ENCODE measurements at regions not wholly inside any gene's neighbourhood (a gene's known extent, or its start where the extent isn't known, plus 50 kb on each side); places are given as distances from the start of the nearest gene placed in this dataset.
"Not testable (repeated sequence)": the region's sequence is repeated elsewhere in the genome, so short reads cannot be mapped to it uniquely, and the experiment has no call there.

- DNase-seq, result no peak
Measured at GRCh38 chr2:150097901-150098531, 389.5 kb downstream of the RND3 start.

- DNase-seq, result no peak
Measured at GRCh38 chr2:150097402-150097801, 390.1 kb downstream of the RND3 start.

- no peak for DNase-seq
Measured at GRCh38 chr2:150095361-150096095, 391.9 kb downstream of the RND3 start.

- no peak for DNase-seq
Measured at GRCh38 chr2:150091846-150092245, 395.6 kb downstream of the RND3 start.

GRCh38 chr2:150090031-150090430 lies 397.4 kb downstream of the RND3 start:
- DNase-seq, result no peak

- no peak for DNase-seq
Measured at GRCh38 chr2:150088538-150088937, 398.9 kb downstream of the RND3 start.

- no peak for DNase-seq
Measured at GRCh38 chr2:150085478-150085877, 402.0 kb downstream of the RND3 start.

GRCh38 chr2:150081775-150082481 lies 405.5 kb downstream of the RND3 start:
- DNase-seq, result no peak

- DNase-seq, result no peak
Measured at GRCh38 chr2:150076281-150076680, 411.2 kb downstream of the RND3 start.

GRCh38 chr2:150075831-150076230 lies 411.6 kb downstream of the RND3 start:
- DNase-seq, result no peak

- no peak for DNase-seq
Measured at GRCh38 chr2:150066490-150066889, 421.0 kb downstream of the RND3 start.

- DNase-seq, result no peak
Measured at GRCh38 chr2:150063931-150064548, 423.4 kb downstream of the RND3 start.

- DNase-seq, result no peak
Measured at GRCh38 chr2:150063432-150063889, 424.0 kb downstream of the RND3 start.

GRCh38 chr2:150062416-150062815 lies 425.1 kb downstream of the RND3 start:
- DNase-seq, result no peak

- no peak for DNase-seq
Measured at GRCh38 chr2:150060341-150060740, 427.1 kb downstream of the RND3 start.

GRCh38 chr2:150059676-150060075 lies 427.8 kb downstream of the RND3 start:
- DNase-seq, result not testable (repeated sequence)

- no peak for DNase-seq
Measured at GRCh38 chr2:150052457-150052856, 435.0 kb downstream of the RND3 start.

- DNase-seq, result no peak
Measured at GRCh38 chr2:150051004-150051403, 436.5 kb downstream of the RND3 start.

GRCh38 chr2:150050036-150050435 lies 437.4 kb downstream of the RND3 start:
- no peak for DNase-seq

GRCh38 chr2:150047620-150048222 lies 439.7 kb downstream of the RND3 start:
- no peak for DNase-seq

GRCh38 chr2:150046810-150047209 lies 440.7 kb downstream of the RND3 start:
- DNase-seq, result no peak

GRCh38 chr2:150046211-150046610 lies 441.3 kb downstream of the RND3 start:
- no peak for DNase-seq

- no peak for DNase-seq
Measured at GRCh38 chr2:150045601-150046000, 441.9 kb downstream of the RND3 start.

All from right kidney (tissue), 1 donor.